ENCODE measurements at regions not wholly inside any gene's neighbourhood (a gene's known extent, or its start where the extent isn't known, plus 50 kb on each side); places are given as distances from the start of the nearest gene placed in this dataset.
"Not testable (repeated sequence)": the region's sequence is repeated elsewhere in the genome, so short reads cannot be mapped to it uniquely, and the experiment has no call there.

GRCh38 chr12:42919691-42920090 lies 330.1 kb upstream of the PRICKLE1 start:
- DNase-seq (no peak), ATAC-seq (ENCODE audit: poor library complexity) (no peak)
- intact Hi-C loops (cut with DNase I) = no loop called here

- ATAC-seq (ENCODE audit: poor library complexity) (peak; percentile 56), DNase-seq (no peak)
- intact Hi-C loops (cut with DNase I) = no loop called here
Observed at GRCh38 chr12:42918443-42918842, 328.9 kb upstream of the PRICKLE1 start.

- DNase-seq = no peak
- intact Hi-C loops (cut with DNase I) = no loop called here
- ATAC-seq (ENCODE audit: poor library complexity) = no peak
Observed at GRCh38 chr12:42916143-42916542, 326.6 kb upstream of the PRICKLE1 start.

GRCh38 chr12:42915426-42915825 lies 325.9 kb upstream of the PRICKLE1 start:
- DNase-seq = no peak
- no peak for ATAC-seq (ENCODE audit: poor library complexity)
- intact Hi-C loops (cut with DNase I) = no loop called here

GRCh38 chr12:42912367-42912766 lies 322.8 kb upstream of the PRICKLE1 start:
- no peak for DNase-seq
- ATAC-seq (ENCODE audit: poor library complexity) = no peak
- intact Hi-C loops (cut with DNase I) = no loop called here

- intact Hi-C loops (cut with DNase I) = no loop called here
- ATAC-seq (ENCODE audit: poor library complexity) (no peak), DNase-seq (no peak)
Observed at GRCh38 chr12:42910656-42911055, 321.1 kb upstream of the PRICKLE1 start.

- DNase-seq = no peak
- intact Hi-C loops (cut with DNase I) = no loop called here
- ATAC-seq (ENCODE audit: poor library complexity) = no peak
Observed at GRCh38 chr12:42908712-42909111, 319.2 kb upstream of the PRICKLE1 start.

- ATAC-seq (ENCODE audit: poor library complexity); DNase-seq; intact Hi-C loops (cut with DNase I): not testable (repeated sequence)
Observed at GRCh38 chr12:42906801-42907200, 317.3 kb upstream of the PRICKLE1 start.

GRCh38 chr12:42905419-42905705 lies 315.8 kb upstream of the PRICKLE1 start:
- ATAC-seq (ENCODE audit: poor library complexity) = no peak
- no peak for DNase-seq
- intact Hi-C loops (cut with DNase I) = no loop called here

GRCh38 chr12:42904683-42905418 lies 315.3 kb upstream of the PRICKLE1 start:
- peak; percentile 55 for ATAC-seq (ENCODE audit: poor library complexity)
- no peak for DNase-seq
- intact Hi-C loops (cut with DNase I) = no loop called here

GRCh38 chr12:42903736-42904135 lies 314.2 kb upstream of the PRICKLE1 start:
- intact Hi-C loops (cut with DNase I) = no loop called here
- no peak for ATAC-seq (ENCODE audit: poor library complexity)
- no peak for DNase-seq

GRCh38 chr12:42902001-42902400 lies 312.5 kb upstream of the PRICKLE1 start:
- intact Hi-C loops (cut with DNase I) = no loop called here
- ATAC-seq (ENCODE audit: poor library complexity) (no peak), DNase-seq (no peak)

GRCh38 chr12:42893803-42894202 lies 304.3 kb upstream of the PRICKLE1 start:
- DNase-seq (no peak), ATAC-seq (ENCODE audit: poor library complexity) (no peak)

GRCh38 chr12:42892702-42893551 lies 303.4 kb upstream of the PRICKLE1 start:
- intact Hi-C loops (cut with DNase I) = no loop called here
- DNase-seq = no peak
- no peak for ATAC-seq (ENCODE audit: poor library complexity)

More at GRCh38 chr12:42893803-42894202, 304.3 kb upstream of the PRICKLE1 start:
- intact Hi-C loops (cut with DNase I) = no loop called here

- intact Hi-C loops (cut with DNase I) = no loop called here
- ATAC-seq (ENCODE audit: poor library complexity) (no peak), DNase-seq (no peak)
Observed at GRCh38 chr12:42887657-42888056, 298.1 kb upstream of the PRICKLE1 start.

GRCh38 chr12:42886160-42886559 lies 296.6 kb upstream of the PRICKLE1 start:
- ATAC-seq (ENCODE audit: poor library complexity) = no peak
- no peak for DNase-seq
- intact Hi-C loops (cut with DNase I) = no loop called here

GRCh38 chr12:42885677-42886076 lies 296.1 kb upstream of the PRICKLE1 start:
- no peak for DNase-seq
- intact Hi-C loops (cut with DNase I) = no loop called here
- no peak for ATAC-seq (ENCODE audit: poor library complexity)

- no peak for ATAC-seq (ENCODE audit: poor library complexity)
Observed at GRCh38 chr12:42884116-42884515, 294.6 kb upstream of the PRICKLE1 start.

GRCh38 chr12:42873401-42873800 lies 283.9 kb upstream of the PRICKLE1 start:
- intact Hi-C loops (cut with DNase I) = no loop called here
- DNase-seq (no peak), ATAC-seq (ENCODE audit: poor library complexity) (no peak)

More at GRCh38 chr12:42884116-42884515, 294.6 kb upstream of the PRICKLE1 start:
- DNase-seq = no peak
- intact Hi-C loops (cut with DNase I) = no loop called here

GRCh38 chr12:42871816-42872215 lies 282.3 kb upstream of the PRICKLE1 start:
- DNase-seq = no peak
- no peak for ATAC-seq (ENCODE audit: poor library complexity)
- intact Hi-C loops (cut with DNase I) = no loop called here

All from Right ventricle myocardium superior (tissue), 1 donor.